Hematopoietic multipotent progenitor cell treated with erythropoietin and hydrocortisone succinate and interleukin-3 and kit ligand, for 4 days (in vitro differentiated cells): ENCODE measurements at regions not wholly inside any gene's neighbourhood (a gene's known extent, or its start where the extent isn't known, plus 50 kb on each side); places are given as distances from the start of the nearest gene placed in this dataset.

Experiments used
- DNase-seq: peaks from one replicate; pipeline ENCODE4 v3.0.0-alpha.2; 2015

DNA sequence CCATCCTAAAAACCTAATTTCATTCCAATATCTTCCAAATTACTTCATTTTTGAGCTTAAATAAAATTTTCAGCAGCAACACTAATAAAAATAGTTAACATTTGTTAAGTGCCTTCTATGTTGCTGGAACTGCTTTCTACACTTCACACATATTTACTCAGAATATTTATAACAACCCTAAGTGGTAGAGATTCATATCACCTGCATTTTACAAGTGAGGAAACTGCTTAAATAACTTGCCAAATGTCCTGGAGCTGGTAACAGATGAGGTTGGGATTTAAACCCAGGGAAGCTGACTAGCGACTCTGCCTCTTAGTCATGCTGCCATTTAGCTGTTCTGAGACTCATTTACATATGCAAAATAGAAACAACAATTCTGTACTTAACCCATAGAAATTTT, 86.1 kb upstream of the PBX1 start:
- no peak for DNase-seq

DNA sequence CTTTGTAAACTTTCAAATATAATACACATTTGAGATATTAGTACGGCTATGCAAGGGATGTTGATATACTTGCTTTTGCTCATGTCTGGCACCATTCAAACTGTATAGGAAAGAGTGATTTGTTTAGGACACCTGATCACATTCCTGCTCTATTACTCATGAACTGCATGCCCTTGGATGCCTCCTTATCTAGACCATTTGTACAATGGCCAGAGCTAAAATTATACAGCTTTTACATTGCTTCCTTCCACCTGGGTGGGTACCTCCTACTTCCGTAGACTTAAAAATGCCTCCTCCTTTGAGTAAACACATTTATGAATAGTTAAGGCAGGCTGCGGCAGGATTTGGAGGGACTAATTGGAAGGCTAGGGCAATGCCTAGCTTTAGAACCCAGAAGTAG, 85.4 kb upstream of the PBX1 start:
- no peak for DNase-seq

DNA sequence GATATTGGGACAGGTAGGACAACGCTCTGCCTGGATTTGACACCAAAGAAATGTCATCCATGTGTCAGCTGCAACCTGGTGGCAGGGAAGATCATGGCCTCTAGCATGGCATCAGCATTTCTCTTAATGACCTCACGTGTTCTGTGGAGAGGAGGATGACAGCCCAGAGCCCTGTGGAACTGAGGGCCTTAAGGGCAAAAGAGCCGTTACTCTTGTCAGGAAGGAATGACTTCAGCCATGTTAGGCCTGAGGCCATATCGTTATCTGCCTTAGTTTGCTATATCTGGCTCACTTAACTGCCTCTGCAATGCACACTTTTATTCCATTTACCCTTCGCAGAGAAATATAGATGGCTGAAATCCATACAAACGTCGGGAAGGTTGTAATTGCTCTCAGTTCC, 83.2 kb upstream of the PBX1 start:
- DNase-seq: no peak

DNA sequence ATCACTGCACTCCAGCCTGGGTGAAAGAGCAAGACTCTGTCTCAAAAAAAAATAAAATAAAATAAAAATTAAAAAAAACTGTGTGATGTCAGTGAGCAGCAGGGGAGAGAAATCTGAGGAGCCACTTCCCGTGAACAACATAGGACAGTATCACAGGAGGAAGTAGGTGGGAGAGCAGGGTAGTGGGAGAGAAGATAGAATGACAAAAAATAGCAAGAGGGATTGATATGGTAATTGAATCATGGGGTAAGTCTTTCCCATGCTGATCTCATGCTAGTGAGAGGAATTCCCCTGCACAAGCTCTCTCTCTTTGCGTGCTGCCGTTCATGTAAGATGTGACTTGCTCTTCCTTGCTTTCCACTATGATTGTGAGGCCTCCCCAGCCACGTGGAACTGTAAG, 81.6 kb upstream of the PBX1 start:
- DNase-seq: no peak

DNA sequence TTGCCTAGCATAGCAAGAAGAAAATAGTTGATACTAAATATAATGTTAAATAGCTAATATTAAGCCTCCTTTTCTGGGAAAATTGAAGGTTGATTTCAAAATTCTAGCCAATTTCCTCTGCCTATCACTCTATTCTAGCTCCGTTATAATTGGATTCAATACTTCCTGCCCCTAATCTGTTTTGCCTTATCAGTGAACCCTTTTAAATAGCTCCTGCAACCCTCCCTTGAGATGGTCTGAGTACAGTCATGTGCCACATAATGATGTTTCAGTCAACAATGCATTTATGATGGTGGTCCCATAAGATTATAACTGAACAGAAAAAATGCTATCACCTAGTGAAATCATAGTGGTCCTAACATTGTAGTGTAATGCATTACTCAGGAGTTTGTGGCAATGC, 79.7 kb upstream of the PBX1 start:
- no peak for DNase-seq

DNA sequence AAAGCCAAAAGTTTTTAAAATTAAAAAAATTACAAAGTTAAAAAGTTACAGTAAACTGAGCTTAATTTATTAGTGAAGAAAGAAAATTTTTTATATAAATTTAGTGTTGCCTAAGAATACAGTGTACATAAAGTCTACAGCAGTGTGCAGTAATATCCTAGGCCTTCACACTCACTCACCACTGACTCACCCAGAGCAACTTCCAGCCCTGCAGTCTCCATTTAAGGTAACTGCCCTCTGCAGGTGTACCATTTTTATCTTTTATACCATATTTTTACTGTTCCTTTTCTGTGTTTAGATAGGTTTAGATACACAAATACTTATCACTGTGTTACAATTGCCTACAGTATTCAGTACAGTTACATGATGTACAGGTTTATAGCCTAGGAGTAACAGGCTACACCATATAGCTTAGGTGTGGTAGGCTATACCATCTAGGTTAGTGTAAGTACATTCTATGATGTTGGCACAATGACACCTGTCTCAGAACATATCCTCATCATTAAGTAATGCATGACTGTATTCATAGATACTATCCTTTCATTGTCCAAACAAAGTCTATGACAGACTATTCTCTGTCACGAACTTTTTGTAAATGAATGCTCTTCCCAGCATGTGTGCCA, 78.6 kb upstream of the PBX1 start:
- no peak for DNase-seq

DNA sequence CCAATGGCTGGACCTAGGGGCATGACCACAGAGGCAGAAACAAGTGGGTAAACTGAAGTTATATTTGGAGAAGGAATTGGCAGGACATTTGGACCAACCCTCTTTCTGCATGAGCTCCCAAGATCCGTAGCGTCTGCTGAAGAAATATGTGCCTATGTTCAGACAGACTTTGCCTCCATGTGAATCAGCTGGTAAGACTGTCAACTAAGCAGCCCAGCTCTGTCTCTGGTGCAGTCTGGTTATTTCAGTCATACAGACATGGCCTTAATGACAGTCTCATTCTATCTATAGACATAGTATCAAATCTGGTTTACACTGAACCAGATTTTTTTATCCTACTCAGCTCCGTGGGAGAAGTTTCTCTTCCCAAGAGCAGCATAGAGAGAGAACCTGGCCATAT, 63.1 kb upstream of the PBX1 start:
- DNase-seq: no peak

DNA sequence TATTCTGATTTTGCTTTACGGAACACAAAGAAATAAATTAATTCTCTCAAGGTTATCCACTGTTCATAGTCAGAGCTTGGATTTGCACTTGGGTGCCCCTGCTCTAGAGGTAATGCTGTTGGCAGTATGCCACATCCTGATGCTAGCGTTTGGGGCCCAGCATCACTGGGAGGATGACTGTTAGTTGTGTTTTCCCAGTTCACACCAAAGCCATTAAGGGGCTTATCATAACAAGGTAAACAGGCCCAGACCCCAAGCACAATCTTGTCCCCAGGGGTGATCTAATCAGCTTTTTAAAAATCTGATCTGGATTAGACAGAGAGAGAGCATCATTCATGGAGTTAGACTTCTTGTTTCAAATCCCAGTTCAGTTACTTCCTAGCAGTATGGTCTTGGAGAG, 60.2 kb upstream of the PBX1 start:
- no peak for DNase-seq

DNA sequence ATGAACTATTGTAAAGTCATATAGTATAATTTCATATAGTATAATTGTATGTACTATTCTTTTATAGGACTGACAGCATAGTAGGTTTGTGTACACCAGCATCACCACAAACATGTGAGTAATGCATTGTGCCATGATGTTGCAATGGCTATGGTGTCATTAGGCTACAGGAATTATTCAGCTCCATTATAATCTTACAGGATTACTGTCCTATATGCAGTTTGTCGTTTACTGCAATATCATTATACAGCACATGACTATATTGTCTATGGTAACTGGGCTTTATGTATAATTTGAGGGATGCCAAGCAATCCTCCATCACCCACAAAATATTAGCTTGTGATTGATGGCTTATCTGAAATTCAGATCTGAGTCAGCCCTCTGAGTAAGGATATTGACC, 54.2 kb upstream of the PBX1 start:
- no peak for DNase-seq
